T-helper 17 cell (primary cell): ENCODE measurements at regions not wholly inside any gene's neighbourhood (a gene's known extent, or its start where the extent isn't known, plus 50 kb on each side); places are given as distances from the start of the nearest gene placed in this dataset.
"Not testable (repeated sequence)": the region's sequence is repeated elsewhere in the genome, so short reads cannot be mapped to it uniquely, and the experiment has no call there.

Source experiments
- ATAC-seq: fragments of 150-1000 bp; cut with Tn5 transposase; 2 replicates; pipeline ENCODE4 v1.10.0; 2021; ENCODE audit warnings: mild to moderate bottlenecking, moderate library complexity
- DNase-seq, 3 donors: peaks; one replicate each; pipeline versions ENCODE4 v3.0.0 to v3.0.0-alpha.2; 2020 to 2021
- H3K9me3 ChIP-seq: one replicate; pipeline ENCODE4 v1.7.0; 2013; ENCODE audit warnings: low read length, mild to moderate bottlenecking; ENCODE audit not compliant: control insufficient read depth, poor library complexity, severe bottlenecking
- H3K27ac Mint-ChIP-seq: one replicate; pipeline ENCODE4 v1.8.0; 2022; ENCODE audit warnings: mild to moderate bottlenecking, moderate library complexity, mixed read lengths
- H3K27me3 Mint-ChIP-seq: one replicate; pipeline ENCODE4 v1.8.0; 2022; ENCODE audit warnings: mixed read lengths
- H3K36me3 Mint-ChIP-seq: one replicate; pipeline ENCODE4 v1.8.0; 2022; ENCODE audit warnings: low read depth, mixed read lengths
- H3K4me1 Mint-ChIP-seq: one replicate; pipeline ENCODE4 v1.8.0; 2022; ENCODE audit warnings: mild to moderate bottlenecking, mixed read lengths
- H3K4me3 Mint-ChIP-seq: one replicate; pipeline ENCODE4 v1.8.0; 2022; ENCODE audit warnings: mild to moderate bottlenecking, moderate library complexity, mixed read lengths

- H3K9me3 ChIP-seq = no peaks in the 10 kb centered on the region
- Mint-ChIP-seq H3K27ac (no peak overlapping the region), H3K36me3 (no peaks in the 10 kb centered on the region), H3K27me3 (no peaks in the 10 kb centered on the region), H3K4me1 (no peaks in the 10 kb centered on the region), H3K4me3 (no peak overlapping the region)
- no peak for DNase-seq
- ATAC-seq = no peak
These were observed 323.2 kb upstream of the INTU start for GRCh38 chr4:127309369-127310102.

- Mint-ChIP-seq H3K36me3 (no peaks in the 10 kb centered on the region), H3K4me1 (no peaks in the 10 kb centered on the region)
- no peak for ATAC-seq
These were observed 321.4 kb upstream of the INTU start for GRCh38 chr4:127311371-127311770.

GRCh38 chr4:127311924-127312323, 320.8 kb upstream of the INTU start:
- no peak for DNase-seq
- Mint-ChIP-seq H3K27ac (no peak overlapping the region), H3K36me3 (no peaks in the 10 kb centered on the region), H3K4me3 (no peak overlapping the region), H3K4me1 (no peaks in the 10 kb centered on the region), H3K27me3 (no peaks in the 10 kb centered on the region)
- ATAC-seq = no peak
- no peaks in the 10 kb centered on the region for H3K9me3 ChIP-seq

More at GRCh38 chr4:127311371-127311770, 321.4 kb upstream of the INTU start:
- Mint-ChIP-seq H3K27me3 (no peaks in the 10 kb centered on the region), H3K4me3 (no peak overlapping the region), H3K27ac (no peak overlapping the region)
- DNase-seq = no peak
- no peaks in the 10 kb centered on the region for H3K9me3 ChIP-seq

- H3K36me3 Mint-ChIP-seq = no peaks in the 10 kb centered on the region
- no peaks in the 10 kb centered on the region for H3K27me3 Mint-ChIP-seq
- no peak overlapping the region for H3K27ac Mint-ChIP-seq
- H3K4me3 Mint-ChIP-seq = no peak overlapping the region
- ATAC-seq (no peak), DNase-seq (no peak)
- H3K9me3 ChIP-seq = no peaks in the 10 kb centered on the region
- no peaks in the 10 kb centered on the region for H3K4me1 Mint-ChIP-seq
These were observed 319.0 kb upstream of the INTU start for GRCh38 chr4:127313767-127314166.

- no peak for DNase-seq
- no peaks in the 10 kb centered on the region for H3K4me1 Mint-ChIP-seq
- no peak for ATAC-seq
- H3K36me3 Mint-ChIP-seq = no peaks in the 10 kb centered on the region
- no peaks in the 10 kb centered on the region for H3K27me3 Mint-ChIP-seq
- H3K9me3 ChIP-seq = no peaks in the 10 kb centered on the region
- H3K4me3 Mint-ChIP-seq = no peak overlapping the region
- H3K27ac Mint-ChIP-seq = no peak overlapping the region
These were observed 305.3 kb upstream of the INTU start for GRCh38 chr4:127327491-127327890.

GRCh38 chr4:127335073-127335620, 297.6 kb upstream of the INTU start:
- H3K4me3 Mint-ChIP-seq = no peak overlapping the region

GRCh38 chr4:127335732-127336131, 297.0 kb upstream of the INTU start:
- DNase-seq = no peak
- H3K27ac Mint-ChIP-seq = no peak overlapping the region
- no peaks in the 10 kb centered on the region for H3K9me3 ChIP-seq
- no peak overlapping the region for H3K4me3 Mint-ChIP-seq
- no peaks in the 10 kb centered on the region for H3K36me3 Mint-ChIP-seq
- no peaks in the 10 kb centered on the region for H3K4me1 Mint-ChIP-seq
- H3K27me3 Mint-ChIP-seq = no peaks in the 10 kb centered on the region
- ATAC-seq = no peak

More at GRCh38 chr4:127335073-127335620, 297.6 kb upstream of the INTU start:
- no peaks in the 10 kb centered on the region for H3K27me3 Mint-ChIP-seq
- H3K9me3 ChIP-seq = no peaks in the 10 kb centered on the region
- H3K27ac Mint-ChIP-seq = no peak overlapping the region
- no peaks in the 10 kb centered on the region for H3K36me3 Mint-ChIP-seq
- no peak for DNase-seq
- no peak for ATAC-seq
- no peaks in the 10 kb centered on the region for H3K4me1 Mint-ChIP-seq

- ATAC-seq, H3K36me3 Mint-ChIP-seq, H3K4me1 Mint-ChIP-seq, H3K27ac Mint-ChIP-seq, H3K27me3 Mint-ChIP-seq, H3K4me3 Mint-ChIP-seq, H3K9me3 ChIP-seq, DNase-seq: not testable (repeated sequence)
These were observed 289.6 kb upstream of the INTU start for GRCh38 chr4:127343123-127343522.

GRCh38 chr4:127344071-127344470, 288.7 kb upstream of the INTU start:
- H3K27ac Mint-ChIP-seq = no peak overlapping the region
- H3K36me3 Mint-ChIP-seq = no peaks in the 10 kb centered on the region
- no peaks in the 10 kb centered on the region for H3K9me3 ChIP-seq
- no peak for DNase-seq
- ATAC-seq = no peak
- H3K27me3 Mint-ChIP-seq = no peaks in the 10 kb centered on the region
- H3K4me3 Mint-ChIP-seq = no peak overlapping the region
- no peaks in the 10 kb centered on the region for H3K4me1 Mint-ChIP-seq

GRCh38 chr4:127347936-127348335, 284.8 kb upstream of the INTU start:
- no peak for DNase-seq
- H3K9me3 ChIP-seq = no peaks in the 10 kb centered on the region
- Mint-ChIP-seq H3K4me1 (no peaks in the 10 kb centered on the region), H3K27me3 (no peaks in the 10 kb centered on the region), H3K4me3 (no peak overlapping the region), H3K27ac (no peak overlapping the region), H3K36me3 (no peaks in the 10 kb centered on the region)
- ATAC-seq = no peak

- no peaks in the 10 kb centered on the region for H3K4me1 Mint-ChIP-seq
- H3K4me3 Mint-ChIP-seq = no peak overlapping the region
- H3K9me3 ChIP-seq = no peaks in the 10 kb centered on the region
- no peak overlapping the region for H3K27ac Mint-ChIP-seq
- no peak for DNase-seq
- ATAC-seq = no peak
- no peaks in the 10 kb centered on the region for H3K27me3 Mint-ChIP-seq
- H3K36me3 Mint-ChIP-seq = no peaks in the 10 kb centered on the region
These were observed 280.3 kb upstream of the INTU start for GRCh38 chr4:127352220-127353113.

GRCh38 chr4:127355743-127356142, 277.0 kb upstream of the INTU start:
- no peaks in the 10 kb centered on the region for H3K27me3 Mint-ChIP-seq
- DNase-seq (no peak), ATAC-seq (no peak)
- no peak overlapping the region for H3K4me3 Mint-ChIP-seq
- H3K9me3 ChIP-seq = no peaks in the 10 kb centered on the region
- no peaks in the 10 kb centered on the region for H3K36me3 Mint-ChIP-seq
- H3K4me1 Mint-ChIP-seq = no peaks in the 10 kb centered on the region
- H3K27ac Mint-ChIP-seq = no peak overlapping the region

- no peak for ATAC-seq
- Mint-ChIP-seq H3K4me3 (no peak overlapping the region), H3K27ac (no peak overlapping the region), H3K36me3 (no peaks in the 10 kb centered on the region), H3K27me3 (no peaks in the 10 kb centered on the region), H3K4me1 (no peaks in the 10 kb centered on the region)
- no peak for DNase-seq
- no peaks in the 10 kb centered on the region for H3K9me3 ChIP-seq
These were observed 275.0 kb upstream of the INTU start for GRCh38 chr4:127357765-127358164.
